Astrocyte (in vitro differentiated cells and primary cell): ENCODE measurements at regions not wholly inside any gene's neighbourhood (a gene's known extent, or its start where the extent isn't known, plus 50 kb on each side); places are given as distances from the start of the nearest gene placed in this dataset.

Experiments used
- CTCF ChIP-seq: IDR thresholded peaks from 2 replicates; pipeline ENCODE4 v1.5.1; 2011; ENCODE audit warnings: low read depth, mild to moderate bottlenecking, inconsistent platforms, low read length, moderate library complexity; ENCODE audit not compliant: insufficient read depth
- EZH2 ChIP-seq: IDR thresholded peaks from 2 replicates; pipeline ENCODE4 v1.6.1; 2012; ENCODE audit warnings: mild to moderate bottlenecking, low read length, inconsistent platforms; ENCODE audit not compliant: insufficient read depth

DNA sequence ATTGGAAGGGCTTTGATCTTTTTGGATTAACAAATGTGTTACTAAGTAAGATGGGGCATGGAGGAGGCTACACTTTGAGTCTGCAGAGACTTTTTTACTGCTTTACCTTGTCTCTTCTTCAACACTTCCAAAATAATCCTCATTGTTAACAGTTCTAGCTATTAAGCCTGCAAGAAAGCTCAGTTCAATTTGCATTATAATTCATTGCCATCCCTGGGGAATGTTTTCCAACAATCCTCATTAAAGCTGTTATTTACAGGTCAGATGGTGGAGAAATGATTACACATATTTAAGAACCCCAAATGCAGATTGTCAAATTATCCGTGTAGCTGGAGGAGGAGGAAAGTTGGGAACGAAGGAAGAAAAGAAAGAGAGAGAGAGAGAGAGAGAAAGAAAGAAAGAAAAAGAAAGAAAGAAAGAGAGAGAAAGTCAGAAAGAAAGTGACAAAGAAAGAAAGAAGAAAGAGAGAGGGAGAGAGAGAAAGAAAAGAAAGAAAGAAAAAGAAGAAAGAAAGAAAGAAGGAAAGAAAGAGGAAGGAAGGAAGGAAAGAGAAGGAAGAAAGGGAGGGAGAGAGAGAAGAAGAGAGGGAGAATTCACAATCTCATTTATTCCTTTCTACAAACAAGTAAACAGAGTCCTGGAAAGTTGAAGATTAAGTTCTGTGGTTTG lies 443.9 kb downstream of the INSC start:
- TF ChIP-seq EZH2 (no peak), CTCF (no peak)
